ENCODE measurements at regions not wholly inside any gene's neighbourhood (a gene's known extent, or its start where the extent isn't known, plus 50 kb on each side); places are given as distances from the start of the nearest gene placed in this dataset.

- TF ChIP-seq CTCF (conservative IDR thresholded peaks at IDR 0.05), result no peak
- no peak overlapping the region for H3K27ac ChIP-seq
Observed at GRCh38 chr3:3276630-3277029, 97.1 kb upstream of the CRBN start.

- no peak overlapping the region for H3K27ac ChIP-seq
Observed at GRCh38 chr3:3264796-3265195, 85.3 kb upstream of the CRBN start.

GRCh38 chr3:3260870-3261269 lies 81.4 kb upstream of the CRBN start:
- TF ChIP-seq CTCF (conservative IDR thresholded peaks at IDR 0.05), result no peak
- no peak overlapping the region for H3K27ac ChIP-seq

More at GRCh38 chr3:3264796-3265195, 85.3 kb upstream of the CRBN start:
- no peak for TF ChIP-seq CTCF (conservative IDR thresholded peaks at IDR 0.05)

- no peak overlapping the region for H3K27ac ChIP-seq
- TF ChIP-seq CTCF (conservative IDR thresholded peaks at IDR 0.05), result no peak
Observed at GRCh38 chr3:3259181-3259580, 79.7 kb upstream of the CRBN start.

GRCh38 chr3:3258281-3258680 lies 78.8 kb upstream of the CRBN start:
- TF ChIP-seq CTCF (conservative IDR thresholded peaks at IDR 0.05), result no peak
- H3K27ac ChIP-seq, result no peak overlapping the region

GRCh38 chr3:3241596-3241995 lies 62.1 kb upstream of the CRBN start:
- no peak for TF ChIP-seq CTCF (conservative IDR thresholded peaks at IDR 0.05)
- H3K27ac ChIP-seq, result peak overlapping the region; percentile 12; the same call in 1 of the 2 replicates

- H3K27ac ChIP-seq, result peak overlapping the region; percentile 12; the same call in 1 of the 2 replicates
- TF ChIP-seq CTCF (conservative IDR thresholded peaks at IDR 0.05), result no peak
Observed at GRCh38 chr3:3240986-3241385, 61.5 kb upstream of the CRBN start.

- TF ChIP-seq CTCF (conservative IDR thresholded peaks at IDR 0.05), result no peak
- no peak overlapping the region for H3K27ac ChIP-seq
Observed at GRCh38 chr3:3237979-3238378, 58.5 kb upstream of the CRBN start.

All from VCaP (cell line).